ENCODE measurements at regions not wholly inside any gene's neighbourhood (a gene's known extent, or its start where the extent isn't known, plus 50 kb on each side); places are given as distances from the start of the nearest gene placed in this dataset.
"Not testable (repeated sequence)": the region's sequence is repeated elsewhere in the genome, so short reads cannot be mapped to it uniquely, and the experiment has no call there.

- no peak for DNase-seq
These were observed 89.9 kb upstream of the AMN1 start for GRCh38 chr12:31818623-31819268.

- DNase-seq = no peak
These were observed 88.3 kb upstream of the AMN1 start for GRCh38 chr12:31817120-31817519.

GRCh38 chr12:31815096-31815495 lies 86.3 kb upstream of the AMN1 start:
- DNase-seq = no peak

- no peak for DNase-seq
These were observed 84.5 kb upstream of the AMN1 start for GRCh38 chr12:31813305-31813704.

- no peak for DNase-seq
These were observed 78.9 kb upstream of the AMN1 start for GRCh38 chr12:31807773-31808097.

- not testable (repeated sequence) for DNase-seq
These were observed 78.4 kb upstream of the AMN1 start for GRCh38 chr12:31807081-31807772.

GRCh38 chr12:31805681-31806080 lies 76.9 kb upstream of the AMN1 start:
- DNase-seq = not testable (repeated sequence)

- not testable (repeated sequence) for DNase-seq
These were observed 75.9 kb upstream of the AMN1 start for GRCh38 chr12:31804707-31805106.

GRCh38 chr12:31804185-31804504 lies 75.3 kb upstream of the AMN1 start:
- no peak for DNase-seq

- no peak for DNase-seq
These were observed 74.7 kb upstream of the AMN1 start for GRCh38 chr12:31803306-31804184.

- no peak for DNase-seq
These were observed 73.1 kb upstream of the AMN1 start for GRCh38 chr12:31801872-31802271.

- DNase-seq = no peak
These were observed 68.5 kb upstream of the AMN1 start for GRCh38 chr12:31797230-31797872.

GRCh38 chr12:31796270-31796951 lies 67.6 kb upstream of the AMN1 start:
- DNase-seq = no peak

- no peak for DNase-seq
These were observed 65.9 kb upstream of the AMN1 start for GRCh38 chr12:31794745-31795144.

GRCh38 chr12:31791265-31791664 lies 62.4 kb upstream of the AMN1 start:
- not testable (repeated sequence) for DNase-seq

GRCh38 chr12:31790759-31791158 lies 61.9 kb upstream of the AMN1 start:
- DNase-seq = no peak

- no peak for DNase-seq
These were observed 56.5 kb upstream of the AMN1 start for GRCh38 chr12:31785318-31785717.

GRCh38 chr12:31783996-31784645 lies 55.3 kb upstream of the AMN1 start:
- no peak for DNase-seq

- no peak for DNase-seq
These were observed 54.7 kb upstream of the AMN1 start for GRCh38 chr12:31783556-31783955.

- DNase-seq = no peak
These were observed 53.2 kb upstream of the AMN1 start for GRCh38 chr12:31781894-31782540.

GRCh38 chr12:31780096-31780495 lies 51.3 kb upstream of the AMN1 start:
- DNase-seq = no peak

- DNase-seq = no peak
These were observed 49.9 kb upstream of the AMN1 start for GRCh38 chr12:31778687-31779086.

All from activated CD8-positive, alpha-beta memory T cell treated with anti-CD3 and anti-CD28 coated beads, Interleukin-2, amount 50 U/mL, for 48 hours (primary cell).